OCI-LY1 (cell line): ENCODE measurements at regions not wholly inside any gene's neighbourhood (a gene's known extent, or its start where the extent isn't known, plus 50 kb on each side); places are given as distances from the start of the nearest gene placed in this dataset.

Experiments used
- H2AFZ ChIP-seq: fragments of 200-600 bp; sonication (generic), shearing (Covaris generic); 2 replicates; pipeline ENCODE4 v1.6.0; 2014; ENCODE audit warnings: antibody characterized with exemption, mild to moderate bottlenecking, low read length
- H3F3A ChIP-seq: fragments of 200-600 bp; sonication (generic), shearing (Covaris generic); 2 replicates; pipeline ENCODE4 v1.6.0; 2014; ENCODE audit warnings: mild to moderate bottlenecking, antibody characterized with exemption, low read length, moderate library complexity; ENCODE audit not compliant: insufficient read depth
- H3K27ac ChIP-seq: fragments of 200-600 bp; sonication (generic); 2 replicates; pipeline ENCODE4 v1.5.1; 2014; ENCODE audit warnings: low read length, mixed run types, mild to moderate bottlenecking, low read depth; ENCODE audit not compliant: poor library complexity, severe bottlenecking
- H3K27me3 ChIP-seq: fragments of 200-600 bp; sonication (generic); 2 replicates; pipeline ENCODE4 v1.6.0; 2014; ENCODE audit warnings: antibody characterized with exemption, mild to moderate bottlenecking, low read length, moderate library complexity; ENCODE audit not compliant: insufficient read depth
- H3K36me3 ChIP-seq: fragments of 200-600 bp; sonication (generic); 2 replicates; pipeline ENCODE4 v1.6.1; 2014; ENCODE audit warnings: mild to moderate bottlenecking, antibody characterized with exemption, low read length, moderate library complexity, mixed read lengths; ENCODE audit not compliant: insufficient read depth
- H3K4me1 ChIP-seq: fragments of 200-600 bp; sonication (generic); 2 replicates; pipeline ENCODE4 v1.5.1; 2014; ENCODE audit warnings: mild to moderate bottlenecking, low read length, moderate library complexity; ENCODE audit not compliant: insufficient read depth, severe bottlenecking
- H3K4me2 ChIP-seq: fragments of 200-600 bp; sonication (generic), shearing (Covaris generic); 2 replicates; pipeline ENCODE4 v1.6.1; 2014; ENCODE audit warnings: low read length
- H3K4me3 ChIP-seq: fragments of 200-600 bp; sonication (generic); 2 replicates; pipeline ENCODE4 v1.5.1; 2014; ENCODE audit warnings: low read length, low read depth, mild to moderate bottlenecking, mixed read lengths; ENCODE audit not compliant: poor library complexity, severe bottlenecking
- H3K79me2 ChIP-seq: fragments of 200-600 bp; shearing (Covaris generic); 2 replicates; pipeline ENCODE4 v1.6.1; 2016; ENCODE audit warnings: mixed run types, low read length, mixed read lengths; ENCODE audit not compliant: insufficient read depth
- H3K9ac ChIP-seq: fragments of 200-600 bp; sonication (generic), shearing (Covaris generic); 2 replicates; pipeline ENCODE4 v1.6.1; 2014; ENCODE audit warnings: mild to moderate bottlenecking, low read length, mixed read lengths
- H3K9me2 ChIP-seq: fragments of 200-600 bp; sonication (generic), shearing (Covaris generic); 2 replicates; pipeline ENCODE4 v1.6.1; 2014; ENCODE audit warnings: low read depth, mild to moderate bottlenecking, low read length, mixed read lengths
- H3K9me3 ChIP-seq: fragments of 200-600 bp; shearing (Covaris generic); 2 replicates; pipeline ENCODE4 v1.6.1; 2014; ENCODE audit warnings: low read length, mixed read lengths
- H4K20me1 ChIP-seq: fragments of 200-600 bp; sonication (generic), shearing (Covaris generic); 2 replicates; pipeline ENCODE4 v1.6.0; 2016; ENCODE audit warnings: mild to moderate bottlenecking, low read length; ENCODE audit not compliant: insufficient read depth
- EZH2 ChIP-seq: fragments of 200-600 bp; sonication (generic), shearing (Covaris generic); IDR thresholded peaks from 2 replicates; pipeline ENCODE4 v1.8.0; 2017; ENCODE audit warnings: borderline replicate concordance, mixed run types, mild to moderate bottlenecking, antibody characterized with exemption, low read length, moderate library complexity, mixed read lengths
- TF ChIP-seq, protein P1 (sequence below): fragments of 200-600 bp; sonication (generic), shearing (Covaris generic); IDR thresholded peaks from 2 replicates; pipeline ENCODE4 v1.5.1; 2017; ENCODE audit warnings: mild to moderate bottlenecking, antibody characterized with exemption, low read length, moderate library complexity, mixed read lengths

GRCh38 chr4:15343581-15343980 lies 84.3 kb upstream of the C1QTNF7 start:
- no peak overlapping the region for H2AFZ ChIP-seq
- no peaks in the 10 kb centered on the region for H3K27me3 ChIP-seq
- no peak overlapping the region for H3K27ac ChIP-seq
- H4K20me1 ChIP-seq, result no peaks in the 10 kb centered on the region
- H3K79me2 ChIP-seq, result no peaks in the 10 kb centered on the region
- TF ChIP-seq, protein P1, sequence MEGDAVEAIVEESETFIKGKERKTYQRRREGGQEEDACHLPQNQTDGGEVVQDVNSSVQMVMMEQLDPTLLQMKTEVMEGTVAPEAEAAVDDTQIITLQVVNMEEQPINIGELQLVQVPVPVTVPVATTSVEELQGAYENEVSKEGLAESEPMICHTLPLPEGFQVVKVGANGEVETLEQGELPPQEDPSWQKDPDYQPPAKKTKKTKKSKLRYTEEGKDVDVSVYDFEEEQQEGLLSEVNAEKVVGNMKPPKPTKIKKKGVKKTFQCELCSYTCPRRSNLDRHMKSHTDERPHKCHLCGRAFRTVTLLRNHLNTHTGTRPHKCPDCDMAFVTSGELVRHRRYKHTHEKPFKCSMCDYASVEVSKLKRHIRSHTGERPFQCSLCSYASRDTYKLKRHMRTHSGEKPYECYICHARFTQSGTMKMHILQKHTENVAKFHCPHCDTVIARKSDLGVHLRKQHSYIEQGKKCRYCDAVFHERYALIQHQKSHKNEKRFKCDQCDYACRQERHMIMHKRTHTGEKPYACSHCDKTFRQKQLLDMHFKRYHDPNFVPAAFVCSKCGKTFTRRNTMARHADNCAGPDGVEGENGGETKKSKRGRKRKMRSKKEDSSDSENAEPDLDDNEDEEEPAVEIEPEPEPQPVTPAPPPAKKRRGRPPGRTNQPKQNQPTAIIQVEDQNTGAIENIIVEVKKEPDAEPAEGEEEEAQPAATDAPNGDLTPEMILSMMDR, result no peak
- no peaks in the 10 kb centered on the region for H3K9me3 ChIP-seq
- H3K36me3 ChIP-seq, result no peaks in the 10 kb centered on the region
- no peaks in the 10 kb centered on the region for H3K4me1 ChIP-seq
- H3K4me2 ChIP-seq, result no peak overlapping the region
- no peak overlapping the region for H3K4me3 ChIP-seq
- H3K9ac ChIP-seq, result no peak overlapping the region
- H3K9me2 ChIP-seq, result no peaks in the 10 kb centered on the region
- H3F3A ChIP-seq, result no peaks in the 10 kb centered on the region

GRCh38 chr4:15344041-15344440 lies 83.8 kb upstream of the C1QTNF7 start:
- no peaks in the 10 kb centered on the region for H3K79me2 ChIP-seq
- no peaks in the 10 kb centered on the region for H3K9me2 ChIP-seq
- no peaks in the 10 kb centered on the region for H3K36me3 ChIP-seq
- H3K27me3 ChIP-seq, result no peaks in the 10 kb centered on the region
- no peaks in the 10 kb centered on the region for H3F3A ChIP-seq
- H3K4me2 ChIP-seq, result no peak overlapping the region
- no peak overlapping the region for H3K9ac ChIP-seq
- no peaks in the 10 kb centered on the region for H3K4me1 ChIP-seq
- H3K9me3 ChIP-seq, result no peaks in the 10 kb centered on the region
- H2AFZ ChIP-seq, result no peak overlapping the region
- TF ChIP-seq, protein P1, result no peak
- H3K4me3 ChIP-seq, result no peak overlapping the region
- no peak overlapping the region for H3K27ac ChIP-seq
- no peaks in the 10 kb centered on the region for H4K20me1 ChIP-seq

GRCh38 chr4:15345134-15345533 lies 82.7 kb upstream of the C1QTNF7 start:
- no peaks in the 10 kb centered on the region for H3F3A ChIP-seq
- H3K36me3 ChIP-seq, result no peaks in the 10 kb centered on the region
- no peak overlapping the region for H3K4me3 ChIP-seq
- H4K20me1 ChIP-seq, result no peaks in the 10 kb centered on the region
- no peak overlapping the region for H3K4me2 ChIP-seq
- H3K9me2 ChIP-seq, result no peaks in the 10 kb centered on the region
- H3K27ac ChIP-seq, result no peak overlapping the region
- H3K79me2 ChIP-seq, result no peaks in the 10 kb centered on the region
- H3K27me3 ChIP-seq, result no peaks in the 10 kb centered on the region
- no peaks in the 10 kb centered on the region for H3K9me3 ChIP-seq
- no peak overlapping the region for H3K9ac ChIP-seq
- TF ChIP-seq EZH2, result no peak
- TF ChIP-seq, protein P1, result no peak
- H3K4me1 ChIP-seq, result no peaks in the 10 kb centered on the region
- H2AFZ ChIP-seq, result no peak overlapping the region
